Activated naive CD4-positive, alpha-beta T cell treated with anti-CD3 and anti-CD28 coated beads, Interleukin-2, amount 50 U/mL, for 72 hours (primary cell): ENCODE measurements at regions not wholly inside any gene's neighbourhood (a gene's known extent, or its start where the extent isn't known, plus 50 kb on each side); places are given as distances from the start of the nearest gene placed in this dataset.
"Not testable (repeated sequence)": the region's sequence is repeated elsewhere in the genome, so short reads cannot be mapped to it uniquely, and the experiment has no call there.

Experiments used
- ATAC-seq, 2 donors: fragments of 150-1000 bp; cut with Tn5 transposase; 2 replicates each; pipeline ENCODE4 v1.10.0; 2021; ENCODE audit warnings: mild to moderate bottlenecking in 2 of 2, moderate library complexity in 2 of 2
- DNase-seq, 2 donors: peaks; one replicate each; pipeline ENCODE4 v3.0.0; 2021 to 2022; ENCODE audit warnings: low spot score in 2 of 2
- H3K27ac Mint-ChIP-seq, 2 donors: one replicate each; pipeline ENCODE4 v1.8.0; 2022; ENCODE audit warnings: mild to moderate bottlenecking in 2 of 2, mixed read lengths in 2 of 2
- H3K36me3 Mint-ChIP-seq, 2 donors: one replicate each; pipeline ENCODE4 v1.8.0; 2022; ENCODE audit warnings: mixed read lengths in 2 of 2
- H3K9me3 Mint-ChIP-seq, 2 donors: one replicate each; pipeline ENCODE4 v1.8.0; 2022; ENCODE audit warnings: mixed read lengths in 2 of 2

- no peak for ATAC-seq
- H3K36me3 Mint-ChIP-seq: peaks cover 0 to 21% of the 10 kb centered on the region in 2 donors
These were observed 790.6 kb upstream of the AUTS2 start for GRCh38 chr7:68807666-68808065.

DNA sequence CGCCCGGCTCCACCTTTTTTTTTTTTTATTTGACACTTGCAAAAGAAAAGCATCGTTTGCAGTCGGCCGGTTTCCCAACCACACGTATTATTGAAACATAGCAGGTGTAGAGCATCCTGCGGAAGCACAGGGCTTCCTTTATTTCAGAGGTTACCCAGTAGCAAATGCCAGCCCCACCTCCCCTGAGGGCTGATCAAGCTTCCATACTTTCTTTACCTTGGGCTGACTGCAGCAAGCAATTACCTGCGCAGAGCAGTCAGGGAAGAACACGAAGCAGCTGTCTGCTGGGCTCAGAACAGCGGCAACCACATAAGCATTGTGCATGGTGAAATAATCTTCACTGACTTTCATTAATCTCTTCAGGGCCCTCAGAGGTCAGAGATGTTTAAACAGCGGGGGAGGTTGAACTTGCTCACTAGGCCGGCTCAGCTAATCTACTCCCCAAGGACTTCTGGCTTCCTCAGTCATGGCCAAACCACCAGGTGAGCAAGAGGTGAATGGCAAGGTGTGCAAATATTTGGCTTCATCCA, 784.7 kb upstream of the AUTS2 start:
- ATAC-seq: no peak
- no peak for DNase-seq
- Mint-ChIP-seq H3K36me3 (peaks cover 0 to under 1% of the 10 kb centered on the region in 2 donors), H3K27ac (no peak overlapping the region), H3K9me3 (peaks cover 24 to 41% of the 10 kb centered on the region in 2 donors)

More at GRCh38 chr7:68807666-68808065, 790.6 kb upstream of the AUTS2 start:
- H3K27ac Mint-ChIP-seq: no peak overlapping the region
- no peak for DNase-seq
- H3K9me3 Mint-ChIP-seq: peaks cover 28 to 45% of the 10 kb centered on the region in 2 donors

GRCh38 chr7:68816491-68816890, 781.8 kb upstream of the AUTS2 start:
- no peak overlapping the region for H3K27ac Mint-ChIP-seq
- ATAC-seq: no peak
- H3K36me3 Mint-ChIP-seq: peaks cover 0 to 6% of the 10 kb centered on the region in 2 donors
- peaks cover 21 to 29% of the 10 kb centered on the region in 2 donors for H3K9me3 Mint-ChIP-seq
- DNase-seq: no peak

- Mint-ChIP-seq H3K27ac (no peak overlapping the region), H3K36me3 (peaks cover 0 to 10% of the 10 kb centered on the region in 2 donors), H3K9me3 (peaks cover 21 to 34% of the 10 kb centered on the region in 2 donors)
- DNase-seq: no peak
- no peak for ATAC-seq
These were observed 778.0 kb upstream of the AUTS2 start for GRCh38 chr7:68820321-68820720.

GRCh38 chr7:68821846-68822245, 776.4 kb upstream of the AUTS2 start:
- no peak for DNase-seq
- ATAC-seq: no peak
- H3K27ac Mint-ChIP-seq: no peak overlapping the region
- H3K9me3 Mint-ChIP-seq: peaks cover 20 to 33% of the 10 kb centered on the region in 2 donors
- peaks cover 0 to 15% of the 10 kb centered on the region in 2 donors for H3K36me3 Mint-ChIP-seq

DNA sequence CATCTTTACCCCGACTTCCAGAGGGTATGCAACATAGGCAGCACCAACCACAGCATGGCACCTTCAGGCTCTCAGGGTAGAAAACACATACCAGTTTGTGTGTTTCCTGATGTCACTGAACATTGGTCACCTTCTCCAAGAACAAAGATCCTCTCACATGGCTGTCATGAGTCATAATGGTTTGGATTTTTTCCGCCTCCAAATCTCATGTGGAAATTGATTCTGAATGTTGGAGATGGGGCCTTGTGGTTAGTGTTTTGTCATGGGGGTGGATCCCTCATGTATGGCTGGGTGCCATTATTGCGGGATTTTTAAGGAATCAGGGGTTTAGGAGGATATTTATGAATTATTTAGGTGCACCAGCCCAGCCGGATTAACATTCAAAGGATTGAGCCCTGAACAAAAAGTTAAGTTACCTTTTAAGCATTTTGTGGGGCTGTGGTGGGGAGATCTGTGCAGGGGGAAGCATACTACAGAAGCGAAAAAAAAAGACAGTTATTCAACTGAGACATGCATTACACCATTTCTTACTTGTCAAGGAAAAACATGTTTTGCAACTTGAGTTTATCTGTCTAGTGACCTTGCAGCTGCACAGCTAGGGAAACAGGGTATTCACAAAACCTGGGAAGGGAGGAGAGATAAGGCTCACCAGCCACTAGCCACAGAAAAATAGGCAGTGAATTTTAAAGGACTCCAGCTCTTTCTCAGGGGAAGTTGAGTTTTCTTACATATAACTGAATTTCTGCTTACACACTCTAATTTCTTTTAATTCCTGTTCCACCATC, 774.1 kb upstream of the AUTS2 start:
- ATAC-seq (no peak), DNase-seq (no peak)
- Mint-ChIP-seq H3K9me3 (peaks cover 11 to 28% of the 10 kb centered on the region in 2 donors), H3K36me3 (peaks cover 0 to 15% of the 10 kb centered on the region in 2 donors), H3K27ac (no peak overlapping the region)

DNA sequence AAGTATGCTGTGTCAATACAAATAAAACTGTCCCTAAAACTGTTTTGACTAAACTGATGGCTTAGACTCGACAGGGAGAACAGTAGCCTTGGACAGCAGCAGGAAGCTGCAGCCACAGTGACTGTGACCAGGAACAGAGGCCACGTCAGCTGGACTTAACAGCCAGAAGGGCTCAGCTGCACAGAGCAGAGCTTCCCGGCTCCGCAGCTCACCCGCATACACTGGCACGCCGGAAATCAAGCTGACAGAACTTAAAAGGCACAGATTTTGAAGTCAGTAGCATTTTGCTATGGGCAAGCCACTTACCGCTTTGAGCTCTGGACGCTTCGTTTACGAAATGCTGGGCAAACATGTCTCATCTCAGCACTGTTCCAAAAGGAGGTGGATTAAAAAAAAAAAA, 769.7 kb upstream of the AUTS2 start:
- no peak for ATAC-seq
- Mint-ChIP-seq H3K36me3 (peaks cover 0 to 19% of the 10 kb centered on the region in 2 donors), H3K9me3 (peaks cover 12 to 42% of the 10 kb centered on the region in 2 donors), H3K27ac (no peak overlapping the region)
- DNase-seq: no peak

- DNase-seq (no peak), ATAC-seq (no peak)
- peaks cover 0 to 10% of the 10 kb centered on the region in 2 donors for H3K36me3 Mint-ChIP-seq
- peaks cover 14 to 28% of the 10 kb centered on the region in 2 donors for H3K9me3 Mint-ChIP-seq
- no peak overlapping the region for H3K27ac Mint-ChIP-seq
These were observed 764.9 kb upstream of the AUTS2 start for GRCh38 chr7:68833422-68833821.

DNA sequence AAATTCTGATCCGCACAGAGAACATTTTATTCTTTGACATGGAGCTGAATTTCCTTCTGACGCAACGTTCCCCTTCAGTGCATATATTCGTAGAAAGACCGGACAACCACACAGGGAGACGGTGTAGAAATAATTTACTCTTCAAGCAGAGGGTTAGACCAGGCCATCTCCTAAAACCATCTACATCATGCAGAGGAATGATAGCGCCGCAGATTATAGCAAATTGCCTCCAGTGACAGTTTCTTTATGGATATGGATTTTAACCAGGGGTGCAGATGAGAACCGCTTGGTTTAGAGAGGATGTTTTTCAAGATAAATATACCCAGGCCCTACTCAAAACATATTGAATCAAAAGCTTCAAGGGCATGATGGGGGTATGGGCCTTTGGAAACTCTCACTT, 759.3 kb upstream of the AUTS2 start:
- ATAC-seq (no peak), DNase-seq (no peak)
- Mint-ChIP-seq H3K27ac (no peak overlapping the region), H3K9me3 (peaks cover 12 to 19% of the 10 kb centered on the region in 2 donors), H3K36me3 (peaks cover 0 to 6% of the 10 kb centered on the region in 2 donors)

DNA sequence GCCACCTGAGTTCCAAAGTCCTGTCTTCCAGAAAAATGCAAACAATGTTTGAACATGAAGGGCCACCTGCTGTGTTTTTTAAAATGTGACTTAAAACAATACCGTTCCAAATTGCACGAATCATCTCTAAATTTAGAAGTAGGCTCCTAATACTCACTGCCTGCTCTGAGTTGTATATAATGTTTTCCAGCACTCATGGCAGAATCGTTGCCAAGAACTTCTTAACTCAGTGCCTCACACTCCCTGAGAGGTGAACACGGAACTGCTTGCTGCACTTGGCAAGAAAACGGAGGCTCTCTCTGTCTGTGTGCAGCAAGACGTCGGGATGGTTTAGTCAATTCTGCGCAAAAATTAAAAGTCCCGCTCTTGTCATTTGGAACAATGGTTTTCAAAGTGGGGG, 757.3 kb upstream of the AUTS2 start:
- Mint-ChIP-seq H3K36me3 (peaks cover 0 to 6% of the 10 kb centered on the region in 2 donors), H3K9me3 (peaks cover 23 to 30% of the 10 kb centered on the region in 2 donors), H3K27ac (no peak overlapping the region)
- no peak for DNase-seq
- no peak for ATAC-seq

DNA sequence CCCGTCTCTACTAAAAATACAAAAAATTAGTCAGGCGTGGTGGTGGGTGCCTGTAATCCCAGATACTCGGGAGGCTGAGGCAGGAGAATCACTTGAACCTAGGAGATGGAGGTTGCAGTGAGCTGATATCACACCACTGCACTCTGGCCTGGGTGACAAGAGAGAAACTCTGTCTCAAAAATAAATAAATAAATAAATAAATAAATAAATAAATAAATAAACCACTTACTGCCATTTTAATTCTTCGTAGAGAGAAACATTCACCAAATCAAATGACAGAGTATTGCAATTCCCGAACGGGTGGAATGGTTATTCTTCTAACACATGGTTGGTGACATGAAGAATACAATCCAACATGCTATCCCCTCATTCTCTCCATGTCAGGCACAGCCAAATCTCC, 754.3 kb upstream of the AUTS2 start:
- ATAC-seq, H3K27ac Mint-ChIP-seq, H3K36me3 Mint-ChIP-seq, DNase-seq: not testable (repeated sequence)
- peaks cover 20 to 25% of the 10 kb centered on the region in 2 donors for H3K9me3 Mint-ChIP-seq

- ATAC-seq: no peak
- Mint-ChIP-seq H3K9me3 (peaks cover 16 to 25% of the 10 kb centered on the region in 2 donors), H3K27ac (no peak overlapping the region), H3K36me3 (no peaks in the 10 kb centered on the region)
- DNase-seq: no peak
These were observed 751.4 kb upstream of the AUTS2 start for GRCh38 chr7:68846811-68847325.

- no peak overlapping the region for H3K27ac Mint-ChIP-seq
- peaks cover 5 to 15% of the 10 kb centered on the region in 2 donors for H3K9me3 Mint-ChIP-seq
- DNase-seq (no peak), ATAC-seq (no peak)
- H3K36me3 Mint-ChIP-seq: peaks cover 0 to under 1% of the 10 kb centered on the region in 2 donors
These were observed 745.0 kb upstream of the AUTS2 start for GRCh38 chr7:68853254-68853653.

- Mint-ChIP-seq H3K9me3 (peaks cover 11 to 23% of the 10 kb centered on the region in 2 donors), H3K27ac (no peak overlapping the region), H3K36me3 (peaks cover 0 to 9% of the 10 kb centered on the region in 2 donors)
- ATAC-seq (no peak), DNase-seq (no peak)
These were observed 740.7 kb upstream of the AUTS2 start for GRCh38 chr7:68857571-68857970.

DNA sequence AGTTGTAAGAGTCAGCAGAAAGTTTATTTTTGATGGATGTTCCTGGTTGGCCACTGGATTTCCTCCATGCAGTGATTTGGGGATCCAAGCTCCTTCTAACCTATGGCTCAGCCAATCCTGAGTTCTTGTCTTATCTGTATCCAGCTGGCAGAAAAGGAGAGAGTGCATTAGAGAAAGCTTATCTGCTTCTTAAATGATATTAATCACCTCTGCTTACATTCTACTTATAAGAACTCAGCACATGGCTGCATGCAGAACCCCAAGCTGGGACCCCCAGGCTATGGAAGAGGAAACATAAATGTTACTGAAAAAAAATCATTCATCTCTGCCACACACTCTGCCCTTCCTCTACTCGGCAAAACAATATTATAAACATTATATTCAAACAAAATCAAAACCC, 739.8 kb upstream of the AUTS2 start:
- DNase-seq: no peak
- Mint-ChIP-seq H3K36me3 (peaks cover 0 to 9% of the 10 kb centered on the region in 2 donors), H3K27ac (no peak overlapping the region), H3K9me3 (peaks cover 11 to 24% of the 10 kb centered on the region in 2 donors)
- ATAC-seq: no peak

GRCh38 chr7:68861171-68861570, 737.1 kb upstream of the AUTS2 start:
- ATAC-seq (no peak), DNase-seq (no peak)
- Mint-ChIP-seq H3K27ac (no peak overlapping the region), H3K9me3 (peaks cover 11 to 20% of the 10 kb centered on the region in 2 donors), H3K36me3 (peaks cover 0 to 9% of the 10 kb centered on the region in 2 donors)

DNA sequence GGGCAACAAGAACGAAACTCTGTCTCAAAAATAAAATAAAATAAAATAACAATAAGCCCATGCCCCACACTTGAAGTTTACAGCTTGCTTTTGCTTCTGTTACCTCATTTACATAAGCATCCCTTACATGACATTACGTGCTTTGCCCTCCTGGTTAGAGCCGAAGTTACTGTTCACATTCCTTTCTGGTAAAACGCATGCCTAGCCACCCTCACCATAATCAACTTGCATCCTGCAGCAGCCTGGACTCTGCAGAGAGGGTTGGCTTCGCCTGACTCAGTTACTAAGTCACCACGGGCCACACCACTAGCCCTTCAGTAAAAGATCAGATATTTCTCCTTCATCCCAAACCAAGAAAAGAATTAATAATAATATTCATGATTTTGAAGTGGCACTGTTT, 736.0 kb upstream of the AUTS2 start:
- H3K36me3 Mint-ChIP-seq: peaks cover 0 to 9% of the 10 kb centered on the region in 2 donors
- DNase-seq (no peak), ATAC-seq (no peak)
- H3K9me3 Mint-ChIP-seq: peaks cover 16% of the 10 kb centered on the region in 2 donors
- no peak overlapping the region for H3K27ac Mint-ChIP-seq
